HG02678 (cell line): ENCODE measurements at regions not wholly inside any gene's neighbourhood (a gene's known extent, or its start where the extent isn't known, plus 50 kb on each side); places are given as distances from the start of the nearest gene placed in this dataset.

Experiments
- ATAC-seq: cut with Tn5 transposase; IDR thresholded peaks from one replicate; pipeline ENCODE4 v1.9.1; 2021; ENCODE audit warnings: mild to moderate bottlenecking, moderate library complexity; ENCODE audit not compliant: unreplicated experiment

- no peak for ATAC-seq
Measured at GRCh38 chr2:53275743-53276142, 491.9 kb upstream of the CHAC2 start.

GRCh38 chr2:53268626-53269025 is 499.0 kb upstream of the CHAC2 start:
- ATAC-seq: no peak

- no peak for ATAC-seq
Measured at GRCh38 chr2:53268086-53268485, 499.5 kb upstream of the CHAC2 start.

GRCh38 chr2:53265544-53266299 is 501.9 kb upstream of the CHAC2 start:
- no peak for ATAC-seq

- ATAC-seq: no peak
Measured at GRCh38 chr2:53260568-53260967, 507.0 kb upstream of the CHAC2 start.

GRCh38 chr2:53259395-53260009 is 508.1 kb upstream of the CHAC2 start:
- ATAC-seq: no peak

GRCh38 chr2:53257287-53257686 is 510.3 kb upstream of the CHAC2 start:
- no peak for ATAC-seq

- no peak for ATAC-seq
Measured at GRCh38 chr2:53253244-53253643, 514.4 kb upstream of the CHAC2 start.

- no peak for ATAC-seq
Measured at GRCh38 chr2:53252115-53252514, 515.5 kb upstream of the CHAC2 start.

- ATAC-seq: no peak
Measured at GRCh38 chr2:53247956-53248735, 519.5 kb upstream of the CHAC2 start.

GRCh38 chr2:53243430-53243829 is 524.2 kb upstream of the CHAC2 start:
- no peak for ATAC-seq

- no peak for ATAC-seq
Measured at GRCh38 chr2:53242090-53242489, 525.5 kb upstream of the CHAC2 start.

- no peak for ATAC-seq
Measured at GRCh38 chr2:53235836-53236582, 531.6 kb upstream of the CHAC2 start.

GRCh38 chr2:53234548-53234903 is 533.1 kb upstream of the CHAC2 start:
- no peak for ATAC-seq

- ATAC-seq: no peak
Measured at GRCh38 chr2:53233759-53234547, 533.7 kb upstream of the CHAC2 start.

GRCh38 chr2:53231908-53232307 is 535.7 kb upstream of the CHAC2 start:
- no peak for ATAC-seq

- no peak for ATAC-seq
Measured at GRCh38 chr2:53230691-53231090, 536.9 kb upstream of the CHAC2 start.

- no peak for ATAC-seq
Measured at GRCh38 chr2:53227535-53227934, 540.1 kb upstream of the CHAC2 start.

GRCh38 chr2:53220969-53221368 is 546.6 kb upstream of the CHAC2 start:
- ATAC-seq: no peak

- ATAC-seq: no peak
Measured at GRCh38 chr2:53217250-53217649, 550.4 kb upstream of the CHAC2 start.
